HAP-1 (cell line): ENCODE measurements at regions not wholly inside any gene's neighbourhood (a gene's known extent, or its start where the extent isn't known, plus 50 kb on each side); places are given as distances from the start of the nearest gene placed in this dataset.
A peak's percentile ranks its signal among the peaks of the same experiment; 100 is the strongest.
"Not testable (repeated sequence)": the region's sequence is repeated elsewhere in the genome, so short reads cannot be mapped to it uniquely, and the experiment has no call there.

Experiments used
- DNase-seq, 2 experiments: peaks; one replicate each; pipeline ENCODE4 v3.0.0-alpha.2; 2016 to 2020; ENCODE audit warnings: low spot score in 2 of 2
- H3K27me3 ChIP-seq: fragments of 250-450 bp; sonication (Bioruptor Pico); 2 replicates; pipeline ENCODE4 v1.5.1; 2020; ENCODE audit warnings: low read depth, mild to moderate bottlenecking, moderate library complexity
- H3K36me3 ChIP-seq: fragments of 250-450 bp; sonication (Bioruptor Pico); replicated peaks from 2 replicates; pipeline ENCODE4 v1.5.1; 2020; ENCODE audit warnings: mild to moderate bottlenecking
- H3K4me1 ChIP-seq: fragments of 250-450 bp; sonication (Bioruptor Pico); 2 replicates; pipeline ENCODE4 v1.5.1; 2020; ENCODE audit warnings: mild to moderate bottlenecking
- H3K4me3 ChIP-seq: fragments of 250-450 bp; sonication (Bioruptor Pico); 2 replicates; pipeline ENCODE4 v1.5.1; 2020; ENCODE audit warnings: mild to moderate bottlenecking, moderate library complexity
- H3K9me3 ChIP-seq: fragments of 250-450 bp; sonication (Bioruptor Pico); 2 replicates; pipeline ENCODE4 v1.5.1; 2020; ENCODE audit warnings: mild to moderate bottlenecking, moderate library complexity
- in situ Hi-C: fragments of 300-500 bp; cut with MboI; formaldehyde crosslinking; loops from 3 replicates; pipeline ENCODE4 v1.14.3; 2020; ENCODE audit warnings: low sequenced_read_pairs, inconsistent platforms, mixed read lengths

DNA sequence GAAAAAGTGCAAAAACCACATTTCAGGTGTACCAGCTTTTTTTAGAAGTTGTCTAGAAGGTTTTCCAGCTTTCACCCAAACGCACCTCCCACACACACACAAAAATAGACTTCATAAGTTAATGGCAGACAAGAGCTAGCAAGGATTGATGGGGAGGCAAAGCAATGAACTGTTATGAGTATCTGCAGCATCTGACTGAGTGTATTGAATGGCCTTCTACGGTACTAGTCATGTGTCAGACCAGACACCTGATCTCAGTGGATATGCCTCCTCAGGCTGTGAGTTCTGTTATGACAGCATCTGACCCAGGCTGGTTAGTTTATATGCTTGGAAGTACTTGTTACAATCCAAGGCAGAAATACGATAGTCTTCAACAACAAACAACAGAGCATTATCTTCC, 406.1 kb upstream of the AUTS2 start:
- Histone ChIP-seq H3K36me3 (no peaks in the 10 kb centered on the region), H3K27me3 (no peaks in the 10 kb centered on the region), H3K9me3 (no peaks in the 10 kb centered on the region), H3K4me3 (no peak overlapping the region), H3K4me1 (no peaks in the 10 kb centered on the region)
- in situ Hi-C loops: no loop called here
- DNase-seq: no peak

DNA sequence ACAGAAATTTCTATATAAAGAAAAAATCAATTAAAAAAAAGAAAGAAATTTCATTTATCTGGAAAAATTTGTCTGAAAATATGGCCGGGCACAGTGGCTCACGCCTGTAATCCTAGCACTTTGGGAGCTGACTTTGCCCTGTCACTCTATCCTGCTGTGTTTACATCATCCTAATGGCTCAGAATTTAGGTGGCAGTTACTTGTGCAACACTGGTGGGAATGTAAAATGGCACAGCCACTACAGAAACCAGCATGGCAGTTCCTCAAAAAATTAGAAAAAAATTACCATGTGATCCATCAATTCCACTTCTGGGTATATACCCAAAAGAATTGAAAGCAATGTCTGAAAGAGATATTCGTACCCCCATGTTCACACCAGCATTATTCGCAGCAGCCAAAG, 405.2 kb upstream of the AUTS2 start:
- H3K36me3 ChIP-seq: no peaks in the 10 kb centered on the region
- in situ Hi-C loops: no loop called here
- H3K27me3 ChIP-seq: no peaks in the 10 kb centered on the region
- H3K4me1 ChIP-seq: no peaks in the 10 kb centered on the region
- H3K9me3 ChIP-seq: no peaks in the 10 kb centered on the region
- H3K4me3 ChIP-seq: no peak overlapping the region
- DNase-seq: no peak

DNA sequence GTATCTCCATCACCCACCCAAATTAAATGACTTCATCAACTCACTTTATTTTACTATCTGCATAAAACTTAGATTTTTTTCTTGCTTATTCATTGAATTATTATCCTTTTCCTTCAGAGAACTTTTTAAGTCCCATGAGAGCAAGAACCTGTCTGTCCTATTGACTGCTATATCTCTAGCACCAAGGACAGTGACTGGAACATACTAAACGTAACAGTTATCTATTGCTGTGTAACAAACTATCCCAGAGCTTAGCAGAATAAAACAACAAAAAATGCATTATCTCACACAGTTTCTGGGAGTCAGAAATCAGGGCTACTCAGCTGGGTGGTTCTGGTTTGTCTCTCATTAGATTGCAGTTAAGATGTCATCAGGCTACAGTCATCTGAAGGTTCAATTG, 401.7 kb upstream of the AUTS2 start:
- no peaks in the 10 kb centered on the region for H3K27me3 ChIP-seq
- DNase-seq: no peak
- no peaks in the 10 kb centered on the region for H3K9me3 ChIP-seq
- no peak overlapping the region for H3K4me3 ChIP-seq
- no peaks in the 10 kb centered on the region for H3K36me3 ChIP-seq
- no peaks in the 10 kb centered on the region for H3K4me1 ChIP-seq
- in situ Hi-C loops: no loop called here

DNA sequence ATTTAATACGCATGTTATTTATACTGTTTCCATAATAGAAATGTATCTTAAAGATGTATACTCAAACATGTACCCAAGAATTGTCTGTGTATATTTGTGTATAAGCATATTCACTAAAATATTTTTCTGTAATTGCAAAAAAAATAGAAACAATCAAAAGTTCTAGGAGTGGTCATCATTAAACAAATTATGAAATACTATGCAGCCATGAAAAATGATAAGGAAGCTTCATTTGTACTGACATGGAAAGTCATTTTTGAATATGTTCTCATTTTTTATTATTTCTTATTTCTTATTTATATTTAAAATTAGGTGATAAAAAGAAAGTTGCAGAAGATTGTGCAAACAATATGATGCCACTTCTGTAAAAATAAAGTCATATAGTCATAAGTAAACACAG, 400.0 kb upstream of the AUTS2 start:
- Histone ChIP-seq H3K27me3 (no peaks in the 10 kb centered on the region), H3K9me3 (no peaks in the 10 kb centered on the region), H3K4me3 (no peak overlapping the region), H3K36me3 (no peaks in the 10 kb centered on the region), H3K4me1 (no peaks in the 10 kb centered on the region)
- in situ Hi-C loops: no loop called here
- no peak for DNase-seq

DNA sequence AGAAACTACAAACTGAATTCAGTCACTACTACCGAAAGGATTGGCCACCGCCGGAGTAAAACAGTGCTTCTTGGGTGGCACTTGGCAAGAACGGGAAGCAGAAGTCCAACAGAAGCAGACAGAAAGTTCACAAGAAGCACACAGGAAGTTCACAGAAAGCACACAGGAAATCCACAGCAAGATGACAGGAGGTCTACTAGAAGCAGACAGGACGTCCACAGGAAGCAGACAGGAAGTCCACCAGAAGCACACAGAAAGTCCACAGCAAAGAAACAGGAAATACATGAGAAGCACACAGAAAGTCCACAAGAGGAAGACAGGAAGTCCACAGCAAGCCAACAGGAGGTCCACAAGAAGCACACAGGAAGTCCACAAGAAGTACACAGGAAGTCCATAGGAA, 399.2 kb upstream of the AUTS2 start:
- Histone ChIP-seq H3K9me3 (no peaks in the 10 kb centered on the region), H3K4me1 (no peaks in the 10 kb centered on the region), H3K4me3 (no peak overlapping the region), H3K27me3 (no peaks in the 10 kb centered on the region), H3K36me3 (no peaks in the 10 kb centered on the region)
- DNase-seq: no peak
- in situ Hi-C loops: no loop called here

DNA sequence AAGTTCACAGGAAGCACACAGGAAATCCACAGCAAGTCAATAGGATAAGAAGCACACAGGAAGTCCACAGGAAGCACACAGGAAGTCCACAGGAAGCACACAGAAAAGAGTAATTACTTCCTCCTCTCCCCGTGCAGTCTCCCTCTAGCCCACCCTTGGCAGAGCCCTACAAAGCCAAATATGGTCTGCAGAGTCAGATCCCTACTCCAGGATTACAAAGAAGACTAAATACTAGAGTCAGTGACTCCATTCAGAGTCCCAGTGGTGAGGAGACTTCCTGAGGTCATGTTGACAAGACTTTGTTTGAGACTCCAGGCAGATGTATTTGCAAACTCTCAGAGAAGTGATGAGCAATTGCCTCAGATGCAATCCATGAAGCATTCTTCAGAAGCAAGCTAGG, 398.6 kb upstream of the AUTS2 start:
- no peak for DNase-seq
- H3K4me1 ChIP-seq: no peaks in the 10 kb centered on the region
- no peaks in the 10 kb centered on the region for H3K9me3 ChIP-seq
- no peak overlapping the region for H3K4me3 ChIP-seq
- H3K36me3 ChIP-seq: no peaks in the 10 kb centered on the region
- in situ Hi-C loops: no loop called here
- no peaks in the 10 kb centered on the region for H3K27me3 ChIP-seq

DNA sequence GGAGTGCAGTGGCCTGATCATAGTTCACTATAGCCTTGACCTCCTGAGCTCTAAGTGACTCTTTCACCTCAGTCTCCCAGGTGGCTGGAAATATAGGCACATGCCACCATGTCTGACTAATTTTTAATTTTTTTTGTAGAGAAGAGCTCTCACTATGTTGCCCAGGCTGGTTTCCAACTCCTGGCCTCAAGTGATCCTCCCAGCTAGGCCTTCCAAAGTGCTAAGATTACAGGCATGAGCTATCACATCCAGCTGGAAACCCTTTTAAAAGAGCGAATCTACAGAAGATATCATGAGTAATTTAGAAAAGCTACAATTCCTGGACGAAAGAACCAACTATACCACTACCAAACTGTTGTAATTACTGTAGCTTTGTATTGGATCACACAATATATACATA, 394.4 kb upstream of the AUTS2 start:
- H3K27me3 ChIP-seq: no peaks in the 10 kb centered on the region
- no peak for DNase-seq
- no peaks in the 10 kb centered on the region for H3K9me3 ChIP-seq
- no peaks in the 10 kb centered on the region for H3K4me1 ChIP-seq
- in situ Hi-C loops: no loop called here
- H3K4me3 ChIP-seq: no peak overlapping the region
- no peaks in the 10 kb centered on the region for H3K36me3 ChIP-seq

DNA sequence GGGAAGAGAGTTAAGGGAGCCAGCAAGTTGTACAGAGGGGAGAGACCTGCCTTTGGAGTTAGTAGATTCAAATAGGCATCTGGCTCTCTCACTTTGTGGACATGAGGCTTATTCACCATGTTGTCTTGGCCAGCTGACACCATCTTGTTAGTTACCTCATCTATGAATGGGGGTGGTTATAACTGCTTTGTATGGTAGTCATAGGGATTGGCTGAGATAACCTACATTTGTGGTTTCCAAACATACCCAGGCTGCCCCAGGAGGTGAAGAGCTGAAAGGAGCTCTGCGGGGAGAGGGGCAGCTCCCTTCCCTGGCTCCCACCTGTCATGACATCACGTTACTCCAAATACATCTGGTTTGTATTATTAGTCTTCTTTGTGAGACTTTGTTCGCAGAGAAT, 393.3 kb upstream of the AUTS2 start:
- Histone ChIP-seq H3K4me1 (no peaks in the 10 kb centered on the region), H3K27me3 (no peaks in the 10 kb centered on the region), H3K36me3 (no peaks in the 10 kb centered on the region), H3K4me3 (no peak overlapping the region), H3K9me3 (no peaks in the 10 kb centered on the region)
- in situ Hi-C loops: no loop called here
- no peak for DNase-seq

DNA sequence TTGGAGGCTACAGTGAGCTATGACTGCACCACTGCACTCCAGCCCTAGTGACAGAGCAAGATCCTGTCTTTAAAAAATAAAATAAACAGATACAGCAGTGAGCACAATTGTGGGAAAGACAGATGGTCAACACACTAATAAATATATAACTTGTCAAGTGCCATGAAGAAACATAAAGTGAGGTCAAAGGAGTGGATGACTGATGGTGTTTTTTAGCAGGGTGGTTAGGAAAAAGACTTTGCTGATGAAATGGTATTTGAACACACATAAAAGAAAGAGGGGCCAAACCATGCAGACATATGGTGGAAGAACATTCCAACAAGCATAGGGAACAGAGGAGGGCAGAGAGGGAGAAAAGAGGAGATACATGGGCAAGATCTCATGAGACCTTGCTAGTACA, 392.7 kb upstream of the AUTS2 start:
- in situ Hi-C loops: no loop called here
- no peaks in the 10 kb centered on the region for H3K9me3 ChIP-seq

DNA sequence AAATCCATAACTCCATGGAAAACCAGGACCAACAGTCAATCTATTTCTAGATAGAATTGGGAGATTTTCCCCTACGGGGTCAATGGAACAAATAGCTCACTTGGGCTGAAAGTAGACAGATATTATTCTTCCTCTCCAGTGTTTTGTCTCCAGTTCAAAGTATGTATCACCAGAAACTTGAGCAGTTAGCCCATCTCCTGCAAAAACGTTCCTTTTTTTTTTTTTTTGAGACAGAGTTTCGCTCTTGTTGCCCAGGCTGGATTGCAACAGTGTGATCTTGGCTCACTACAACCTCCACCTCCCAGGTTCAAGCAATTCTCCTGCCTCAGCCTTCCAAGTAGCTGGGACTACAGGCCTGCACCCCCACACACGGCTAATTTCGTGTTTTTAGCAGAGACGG, 390.0 kb upstream of the AUTS2 start:
- H3K4me3 ChIP-seq: no peak overlapping the region
- no peaks in the 10 kb centered on the region for H3K27me3 ChIP-seq
- no peaks in the 10 kb centered on the region for H3K36me3 ChIP-seq
- no peak for DNase-seq
- no peaks in the 10 kb centered on the region for H3K9me3 ChIP-seq
- no peaks in the 10 kb centered on the region for H3K4me1 ChIP-seq
- in situ Hi-C loops: no loop called here

More for the DNA sequence above, 392.7 kb upstream of the AUTS2 start:
- no peak overlapping the region for H3K4me3 ChIP-seq
- DNase-seq: no peak
- no peaks in the 10 kb centered on the region for H3K4me1 ChIP-seq
- no peaks in the 10 kb centered on the region for H3K36me3 ChIP-seq
- no peaks in the 10 kb centered on the region for H3K27me3 ChIP-seq

DNA sequence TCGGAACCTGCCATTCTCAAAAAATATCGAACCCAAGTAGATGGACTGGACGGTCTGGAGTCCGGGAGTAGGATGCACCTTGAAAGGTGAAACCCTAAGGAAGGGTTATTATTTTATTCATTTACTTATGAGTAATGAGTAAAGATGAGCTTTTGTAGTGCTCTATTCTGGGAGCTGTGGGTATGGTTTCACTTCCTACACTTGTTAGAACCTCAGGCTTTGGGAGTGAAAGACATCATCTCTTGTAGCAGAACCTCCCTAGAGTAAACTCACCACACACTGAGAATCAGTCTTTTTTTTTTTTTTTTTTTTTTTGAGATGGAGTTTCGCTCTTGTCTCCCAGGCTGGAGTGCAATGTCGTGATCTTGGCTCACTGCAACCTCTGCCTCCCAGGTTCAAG, 389.4 kb upstream of the AUTS2 start:
- no peak for DNase-seq
- no peak overlapping the region for H3K4me3 ChIP-seq
- H3K36me3 ChIP-seq: no peaks in the 10 kb centered on the region
- H3K9me3 ChIP-seq: no peaks in the 10 kb centered on the region
- in situ Hi-C loops: no loop called here
- no peaks in the 10 kb centered on the region for H3K27me3 ChIP-seq
- H3K4me1 ChIP-seq: no peaks in the 10 kb centered on the region

DNA sequence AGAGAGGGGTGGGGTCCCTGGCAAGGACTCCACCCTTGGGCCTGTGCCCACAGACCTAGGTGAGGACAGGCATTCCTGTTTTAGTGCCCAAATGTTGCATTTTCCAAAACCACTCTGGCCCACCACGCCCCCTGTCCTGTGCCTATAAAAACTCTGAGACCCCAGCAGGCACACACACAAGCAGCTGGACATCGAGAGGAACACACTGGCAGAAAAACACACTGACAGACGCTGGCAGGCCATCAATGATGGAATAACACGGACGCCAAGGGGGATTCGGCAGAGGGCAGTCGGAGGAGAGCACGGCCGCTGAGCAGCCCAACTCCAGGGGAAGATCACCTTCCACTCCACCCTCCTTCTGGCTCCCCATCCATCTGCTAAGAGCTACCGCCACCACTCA, 386.9 kb upstream of the AUTS2 start:
- in situ Hi-C loops: no loop called here
- DNase-seq: no peak
- Histone ChIP-seq H3K9me3 (no peaks in the 10 kb centered on the region), H3K36me3 (no peaks in the 10 kb centered on the region), H3K4me3 (no peak overlapping the region), H3K4me1 (no peaks in the 10 kb centered on the region), H3K27me3 (no peaks in the 10 kb centered on the region)

DNA sequence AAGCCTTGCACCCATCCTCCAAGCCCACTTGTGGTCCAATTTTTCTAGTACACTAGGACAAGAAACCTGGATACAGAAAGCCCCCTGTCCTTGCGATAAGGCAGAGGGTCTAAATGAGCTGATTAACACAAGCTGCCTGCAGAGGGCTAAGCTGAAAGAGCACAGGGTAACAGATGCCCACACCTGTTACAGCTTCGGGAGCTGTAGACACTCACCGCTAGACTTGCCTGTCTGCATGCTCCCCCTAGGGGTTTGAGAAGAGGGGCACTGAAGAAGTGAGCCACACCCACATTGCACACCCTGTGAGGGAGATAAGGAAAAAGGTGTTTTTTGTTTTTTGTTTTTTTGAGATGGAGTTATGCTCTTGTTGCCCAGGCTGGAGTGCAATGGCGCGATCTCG, 386.5 kb upstream of the AUTS2 start:
- Histone ChIP-seq H3K27me3 (no peaks in the 10 kb centered on the region), H3K4me1 (no peaks in the 10 kb centered on the region)

DNA sequence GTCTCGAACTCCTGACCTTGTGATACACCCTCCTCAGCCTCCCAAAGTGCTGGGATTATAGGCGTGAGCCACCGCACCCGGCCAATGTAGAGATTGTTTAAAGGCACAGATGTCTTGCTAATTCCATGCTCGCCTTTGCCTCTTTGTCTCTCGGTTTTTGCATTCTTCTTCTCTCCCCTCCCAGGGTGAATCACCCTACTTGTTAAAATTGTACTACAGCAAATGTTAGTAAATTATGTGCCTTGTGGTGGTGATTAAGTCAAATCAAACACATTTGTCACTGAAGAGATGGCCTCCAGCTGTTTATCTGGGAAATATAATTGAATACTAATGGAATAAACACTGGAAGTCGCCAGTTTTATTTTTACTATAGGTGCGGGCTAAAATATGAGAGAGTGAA, 384.4 kb upstream of the AUTS2 start:
- H3K4me1 ChIP-seq: no peaks in the 10 kb centered on the region
- no peak for DNase-seq
- H3K27me3 ChIP-seq: no peaks in the 10 kb centered on the region
- no peaks in the 10 kb centered on the region for H3K36me3 ChIP-seq
- in situ Hi-C loops: no loop called here
- no peak overlapping the region for H3K4me3 ChIP-seq
- H3K9me3 ChIP-seq: no peaks in the 10 kb centered on the region

More for the DNA sequence above, 386.5 kb upstream of the AUTS2 start:
- H3K4me3 ChIP-seq: no peak overlapping the region
- in situ Hi-C loops: no loop called here
- DNase-seq: peak in 1 of 2 experiments; percentile 12
- no peaks in the 10 kb centered on the region for H3K9me3 ChIP-seq
- no peaks in the 10 kb centered on the region for H3K36me3 ChIP-seq

DNA sequence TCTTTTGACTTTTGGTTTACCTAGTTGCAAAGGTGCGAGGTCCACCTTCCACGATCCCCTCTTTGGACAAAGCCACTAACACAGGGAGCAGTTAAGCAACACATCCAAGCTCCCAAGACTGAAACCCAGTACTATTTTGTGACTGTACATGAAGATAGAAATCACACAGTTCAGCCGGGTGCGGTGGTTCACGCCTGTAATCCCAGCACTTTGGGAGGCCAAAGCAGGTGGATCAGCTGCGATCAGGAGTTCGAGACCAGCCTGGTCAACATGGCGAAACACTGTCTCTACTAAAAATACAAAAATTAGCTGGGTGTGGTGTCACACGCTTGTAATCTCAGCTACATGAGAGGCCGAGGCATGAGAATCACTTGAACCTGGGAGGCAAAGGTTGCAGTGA, 382.8 kb upstream of the AUTS2 start:
- H3K27me3 ChIP-seq, H3K36me3 ChIP-seq, in situ Hi-C loops, H3K4me1 ChIP-seq, DNase-seq, H3K9me3 ChIP-seq, H3K4me3 ChIP-seq: not testable (repeated sequence)
